Karpas-422 (cell line): ENCODE measurements at regions not wholly inside any gene's neighbourhood (a gene's known extent, or its start where the extent isn't known, plus 50 kb on each side); places are given as distances from the start of the nearest gene placed in this dataset.

Source experiments
- DNase-seq: peaks from one replicate; pipeline ENCODE4 v3.0.0-alpha.2; 2015
- H2AFZ ChIP-seq: fragments of 200-600 bp; sonication (generic); 2 replicates; pipeline ENCODE4 v1.6.1; 2014; ENCODE audit warnings: antibody characterized with exemption, low read length, mixed read lengths
- H3K27ac ChIP-seq: fragments of 200-600 bp; sonication (generic); 2 replicates; pipeline ENCODE4 v1.5.1; 2014; ENCODE audit warnings: mild to moderate bottlenecking, low read length, moderate library complexity
- H3K27me3 ChIP-seq: fragments of 200-600 bp; sonication (generic); 2 replicates; pipeline ENCODE4 v1.6.1; 2014; ENCODE audit warnings: low read length, mixed read lengths
- H3K36me3 ChIP-seq: fragments of 200-600 bp; sonication (generic); 2 replicates; pipeline ENCODE4 v1.6.1; 2014; ENCODE audit warnings: low read length, mixed read lengths; ENCODE audit not compliant: insufficient read depth
- H3K4me1 ChIP-seq: fragments of 200-600 bp; sonication (generic); 2 replicates; pipeline ENCODE4 v1.6.1; 2014; ENCODE audit warnings: mild to moderate bottlenecking, low read length, mixed read lengths
- H3K4me2 ChIP-seq: fragments of 200-600 bp; sonication (generic); 2 replicates; pipeline ENCODE4 v1.6.1; 2014; ENCODE audit warnings: low read length, low read depth, mild to moderate bottlenecking; ENCODE audit not compliant: poor library complexity, severe bottlenecking
- H3K4me3 ChIP-seq: fragments of 200-600 bp; sonication (generic); 2 replicates; pipeline ENCODE4 v1.5.1; 2014; ENCODE audit warnings: mild to moderate bottlenecking, antibody characterized with exemption, low read length, mixed read lengths
- H3K79me2 ChIP-seq: fragments of 200-600 bp; sonication (generic); 2 replicates; pipeline ENCODE4 v1.6.1; 2014; ENCODE audit warnings: mild to moderate bottlenecking, low read length, mixed read lengths
- H3K9ac ChIP-seq: fragments of 200-600 bp; sonication (generic); 2 replicates; pipeline ENCODE4 v1.6.0; 2014; ENCODE audit warnings: low read length
- H3K9me2 ChIP-seq: fragments of 200-600 bp; sonication (generic), shearing (Covaris generic); replicated peaks from 2 replicates; pipeline ENCODE4 v1.6.0; 2014; ENCODE audit warnings: mild to moderate bottlenecking, low read length, moderate library complexity; ENCODE audit not compliant: insufficient read depth
- H3K9me3 ChIP-seq: fragments of 300-700, 200-600 bp; sonication (generic); 2 replicates; pipeline ENCODE4 v1.6.1; 2014; ENCODE audit warnings: low read length, mixed read lengths
- H4K20me1 ChIP-seq: fragments of 200-600 bp; sonication (generic); 2 replicates; pipeline ENCODE4 v1.6.1; 2014; ENCODE audit warnings: mild to moderate bottlenecking, antibody characterized with exemption, low read length, low read depth; ENCODE audit not compliant: insufficient read depth

DNA sequence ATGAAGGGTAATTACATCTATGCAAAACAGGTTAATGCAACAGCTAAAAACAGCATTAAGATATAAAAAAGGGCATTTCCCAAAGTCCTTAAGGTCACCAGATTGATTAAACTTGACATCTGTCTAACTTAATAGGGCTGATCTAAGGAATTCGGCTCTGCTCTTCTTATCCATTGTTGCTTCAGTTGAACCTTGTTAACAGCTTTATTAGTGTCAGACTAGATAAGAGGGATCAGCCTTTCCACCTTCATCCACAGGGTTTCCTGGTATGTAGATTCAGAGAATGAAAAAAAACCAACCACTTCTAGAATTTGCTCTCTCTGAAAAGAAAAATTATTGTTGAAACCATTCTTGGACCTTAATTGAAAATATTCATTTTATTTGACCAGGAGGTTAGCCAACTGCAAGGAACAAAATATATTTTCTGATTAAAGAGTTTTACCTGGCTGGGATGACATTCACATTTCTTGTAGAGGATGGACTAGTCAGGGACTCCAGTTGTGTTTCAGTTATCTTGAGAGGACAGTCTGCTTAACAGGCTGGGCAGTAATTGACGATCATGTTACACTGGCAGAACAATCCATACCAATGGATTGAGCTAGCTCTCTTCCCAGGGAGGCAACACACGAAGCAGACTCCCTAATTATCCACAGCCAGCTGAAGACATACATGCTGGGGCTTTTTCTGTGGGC lies 357.4 kb upstream of the ACVR2A start:
- Histone ChIP-seq H3K36me3 (no peaks in the 10 kb centered on the region), H2AFZ (no peak overlapping the region), H3K79me2 (no peaks in the 10 kb centered on the region), H3K27ac (no peak overlapping the region), H4K20me1 (no peaks in the 10 kb centered on the region), H3K27me3 (0 out of 2 replicates have a peak, but pooled peaks cover 3% of the 10 kb centered on the region), H3K9me3 (no peaks in the 10 kb centered on the region), H3K4me2 (no peak overlapping the region), H3K9me2 (no peaks in the 10 kb centered on the region), H3K9ac (no peak overlapping the region), H3K4me3 (no peak overlapping the region), H3K4me1 (no peaks in the 10 kb centered on the region)
- no peak for DNase-seq

DNA sequence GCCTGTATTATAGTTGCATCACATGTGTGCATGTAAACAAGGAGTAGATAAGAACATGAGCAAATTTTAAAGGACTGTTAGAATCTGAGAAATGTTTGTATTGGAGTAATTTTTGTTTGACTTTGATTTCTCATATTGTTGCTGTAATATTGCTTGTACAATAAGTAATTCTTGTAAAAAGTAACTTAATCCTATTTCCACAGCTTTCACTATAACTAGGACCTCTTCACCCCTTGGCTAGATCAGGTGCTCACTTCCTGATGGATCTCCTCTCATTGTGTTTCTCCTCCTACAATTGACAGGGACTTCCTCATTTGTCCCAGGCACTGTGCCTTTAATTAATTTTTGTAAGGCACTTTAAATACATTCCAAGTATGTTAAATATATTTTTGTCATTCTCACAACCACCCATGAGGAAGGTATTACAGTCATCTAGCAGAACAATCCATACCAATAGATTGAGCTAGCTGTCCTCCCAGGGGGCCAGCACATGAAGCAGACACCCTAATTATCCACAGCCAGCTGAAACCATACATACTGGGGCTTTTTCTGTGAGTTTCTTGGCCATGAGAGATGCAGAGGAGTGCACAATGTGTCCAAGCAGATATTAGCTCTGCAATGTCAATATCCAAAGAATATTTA lies 359.5 kb upstream of the ACVR2A start:
- Histone ChIP-seq H4K20me1 (no peaks in the 10 kb centered on the region), H3K9me2 (no peaks in the 10 kb centered on the region), H3K4me2 (no peak overlapping the region), H3K9ac (no peak overlapping the region), H3K79me2 (no peaks in the 10 kb centered on the region), H3K27me3 (0 out of 2 replicates have a peak, but pooled peaks cover 2% of the 10 kb centered on the region), H2AFZ (no peak overlapping the region), H3K27ac (no peak overlapping the region), H3K4me3 (no peak overlapping the region), H3K9me3 (no peaks in the 10 kb centered on the region), H3K4me1 (no peaks in the 10 kb centered on the region), H3K36me3 (no peaks in the 10 kb centered on the region)
- DNase-seq: no peak

DNA sequence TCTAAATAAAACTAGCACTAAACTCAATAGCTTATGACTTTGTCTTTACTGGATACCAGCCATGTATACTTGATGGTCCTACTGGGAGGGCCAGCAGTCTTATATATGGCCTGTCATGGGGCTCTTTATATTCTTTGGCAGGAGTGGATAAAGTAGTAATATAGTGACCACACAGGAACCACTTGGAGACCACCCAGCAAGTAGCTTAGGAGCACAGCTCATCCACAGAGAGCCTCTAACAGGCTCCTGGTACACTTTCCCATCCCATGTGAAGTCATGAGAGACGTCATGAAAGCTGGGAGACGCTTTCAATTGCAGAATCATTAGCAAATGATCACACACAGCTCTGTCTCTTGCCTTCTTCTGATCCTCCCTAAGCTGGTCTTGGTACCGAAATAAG lies 360.9 kb upstream of the ACVR2A start:
- Histone ChIP-seq H3K9me3 (no peaks in the 10 kb centered on the region), H3K79me2 (no peaks in the 10 kb centered on the region), H4K20me1 (no peaks in the 10 kb centered on the region), H3K36me3 (no peaks in the 10 kb centered on the region), H3K4me2 (no peak overlapping the region), H3K27me3 (no peaks in the 10 kb centered on the region), H3K4me3 (no peak overlapping the region), H3K27ac (no peak overlapping the region), H3K4me1 (no peaks in the 10 kb centered on the region), H3K9me2 (no peaks in the 10 kb centered on the region), H3K9ac (no peak overlapping the region), H2AFZ (no peak overlapping the region)
- no peak for DNase-seq

DNA sequence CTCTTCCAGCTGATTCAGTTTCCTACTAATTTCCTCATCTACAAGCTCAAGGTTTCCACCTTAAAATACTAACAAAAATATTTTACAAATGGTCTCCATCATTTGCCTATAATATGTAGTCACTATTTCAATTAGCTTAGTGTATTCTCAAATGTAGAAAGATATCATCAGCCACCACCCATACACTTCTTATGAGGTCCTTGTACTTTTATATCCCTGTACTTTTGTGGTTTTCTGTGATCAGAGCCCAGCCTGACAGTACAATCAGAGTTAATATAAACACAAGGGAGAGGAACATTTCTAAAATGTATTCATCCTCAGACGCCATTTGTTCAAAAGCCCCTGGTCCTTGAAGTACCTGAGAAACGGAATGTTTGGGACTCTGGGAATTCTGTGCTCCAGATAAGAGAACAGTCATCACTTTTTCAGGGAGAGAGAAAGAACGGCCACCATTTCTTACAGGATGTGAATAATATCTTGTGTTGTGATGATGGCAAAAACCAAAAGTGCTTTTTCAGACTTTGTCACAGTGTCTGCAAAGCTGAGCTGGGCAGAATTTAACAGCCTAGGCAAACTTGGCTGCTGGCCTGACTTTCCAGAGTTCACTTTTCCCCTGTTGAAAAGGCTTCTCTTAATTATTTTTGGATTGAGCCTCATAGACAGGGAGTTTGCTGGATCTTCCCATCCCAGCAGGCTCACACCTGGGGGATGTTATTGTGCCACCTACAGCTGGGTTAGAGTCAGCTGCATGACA lies 361.7 kb upstream of the ACVR2A start:
- no peak for DNase-seq
- Histone ChIP-seq H3K9ac (no peak overlapping the region), H3K9me2 (no peaks in the 10 kb centered on the region), H3K36me3 (no peaks in the 10 kb centered on the region), H3K27ac (no peak overlapping the region), H4K20me1 (no peaks in the 10 kb centered on the region), H3K4me3 (no peak overlapping the region), H3K27me3 (no peaks in the 10 kb centered on the region), H3K4me1 (no peaks in the 10 kb centered on the region), H2AFZ (no peak overlapping the region), H3K9me3 (no peaks in the 10 kb centered on the region), H3K4me2 (no peak overlapping the region), H3K79me2 (no peaks in the 10 kb centered on the region)

DNA sequence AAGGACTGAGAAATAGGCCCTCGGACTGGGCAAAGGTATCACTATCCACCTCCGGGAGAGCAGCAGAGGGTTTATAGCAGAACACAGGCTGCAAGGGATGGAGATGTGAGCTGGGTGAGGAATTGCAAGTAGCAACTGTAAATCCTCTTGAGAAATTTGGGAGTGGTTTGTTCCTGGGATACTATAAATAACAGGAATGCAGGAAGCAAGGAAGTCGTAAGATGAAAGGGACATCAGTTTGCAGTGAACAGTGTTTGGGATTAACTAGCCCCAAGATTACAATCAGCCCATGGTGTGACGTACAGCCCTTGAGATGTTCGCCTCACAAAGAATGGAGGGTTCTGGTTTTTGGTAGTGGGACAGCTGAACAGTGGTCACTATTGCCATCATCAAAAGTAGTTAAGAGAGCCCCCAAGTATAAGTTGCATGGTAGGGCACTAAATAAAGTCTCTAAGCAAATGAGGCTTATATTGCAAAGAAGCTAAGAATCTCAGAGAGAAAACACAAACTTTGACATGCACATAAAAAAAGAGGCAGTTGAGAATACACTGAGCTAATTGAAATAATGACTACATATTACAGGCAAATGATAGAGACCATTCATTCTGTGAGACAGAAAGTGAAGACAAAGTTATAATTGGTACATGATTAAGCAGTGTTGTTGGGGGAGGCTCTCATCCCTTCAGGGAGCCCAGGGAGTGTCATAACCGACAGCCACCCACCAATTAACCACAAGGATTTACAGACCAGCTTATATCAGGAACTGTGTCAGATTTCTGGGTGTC lies 362.5 kb upstream of the ACVR2A start:
- H3K27ac ChIP-seq: no peak overlapping the region
- H3K27me3 ChIP-seq: no peaks in the 10 kb centered on the region
- no peak for DNase-seq
- H3K9me3 ChIP-seq: no peaks in the 10 kb centered on the region
- no peak overlapping the region for H2AFZ ChIP-seq
- no peak overlapping the region for H3K4me3 ChIP-seq
- no peaks in the 10 kb centered on the region for H4K20me1 ChIP-seq
- no peaks in the 10 kb centered on the region for H3K36me3 ChIP-seq
- no peaks in the 10 kb centered on the region for H3K9me2 ChIP-seq
- no peak overlapping the region for H3K9ac ChIP-seq
- no peak overlapping the region for H3K4me2 ChIP-seq
- H3K79me2 ChIP-seq: no peaks in the 10 kb centered on the region
- H3K4me1 ChIP-seq: no peaks in the 10 kb centered on the region

DNA sequence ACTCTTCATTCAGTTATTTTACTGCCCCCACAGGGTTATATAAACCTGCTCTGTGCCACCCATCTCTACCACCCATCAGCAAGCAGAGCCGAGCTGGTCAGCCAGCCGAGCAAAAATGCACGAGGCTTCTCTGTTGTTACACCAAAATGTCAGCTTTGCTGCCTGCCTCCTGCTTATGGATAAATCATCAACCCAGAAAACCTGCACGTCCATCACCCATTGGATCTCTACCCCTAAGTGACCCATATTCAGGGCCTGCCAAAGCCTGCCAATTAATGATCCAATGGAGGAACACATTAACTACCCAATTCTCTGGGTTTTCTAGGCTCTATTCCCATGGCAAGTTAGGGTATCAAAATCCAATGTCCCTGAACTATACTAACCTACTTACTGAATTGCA lies 365.5 kb upstream of the ACVR2A start:
- Histone ChIP-seq H3K4me2 (no peak overlapping the region), H3K79me2 (no peaks in the 10 kb centered on the region), H3K4me3 (no peak overlapping the region), H3K4me1 (no peaks in the 10 kb centered on the region), H3K9me3 (no peaks in the 10 kb centered on the region), H4K20me1 (no peaks in the 10 kb centered on the region), H3K36me3 (no peaks in the 10 kb centered on the region), H3K27me3 (no peaks in the 10 kb centered on the region), H3K9ac (no peak overlapping the region), H2AFZ (no peak overlapping the region), H3K27ac (no peak overlapping the region), H3K9me2 (no peaks in the 10 kb centered on the region)
- DNase-seq: no peak

DNA sequence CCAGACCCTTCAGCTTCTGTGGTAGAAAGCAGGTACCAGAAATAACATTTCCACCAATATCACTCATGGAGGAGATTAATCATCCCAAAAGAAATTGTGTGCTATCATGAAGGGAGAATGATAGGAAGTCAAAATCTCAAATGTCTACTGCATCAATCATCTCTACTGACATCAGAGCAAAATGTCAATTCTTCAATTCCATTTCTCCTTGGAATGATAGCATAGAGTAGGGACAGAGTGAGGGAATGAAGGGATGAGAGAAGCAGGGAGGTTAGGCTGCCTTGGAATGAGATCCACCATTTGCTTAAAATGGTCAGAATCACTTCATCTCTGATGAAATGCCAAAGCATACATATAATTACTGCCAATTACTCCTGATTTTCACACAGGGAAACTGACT lies 371.8 kb upstream of the ACVR2A start:
- no peak overlapping the region for H2AFZ ChIP-seq
- H3K9me3 ChIP-seq: no peaks in the 10 kb centered on the region
- H3K4me1 ChIP-seq: no peaks in the 10 kb centered on the region
- H3K9ac ChIP-seq: no peak overlapping the region
- H3K79me2 ChIP-seq: no peaks in the 10 kb centered on the region
- no peak overlapping the region for H3K4me3 ChIP-seq
- no peaks in the 10 kb centered on the region for H3K36me3 ChIP-seq
- H4K20me1 ChIP-seq: no peaks in the 10 kb centered on the region
- DNase-seq: no peak
- no peak overlapping the region for H3K4me2 ChIP-seq
- no peak overlapping the region for H3K27ac ChIP-seq
- no peaks in the 10 kb centered on the region for H3K9me2 ChIP-seq
- H3K27me3 ChIP-seq: no peaks in the 10 kb centered on the region

DNA sequence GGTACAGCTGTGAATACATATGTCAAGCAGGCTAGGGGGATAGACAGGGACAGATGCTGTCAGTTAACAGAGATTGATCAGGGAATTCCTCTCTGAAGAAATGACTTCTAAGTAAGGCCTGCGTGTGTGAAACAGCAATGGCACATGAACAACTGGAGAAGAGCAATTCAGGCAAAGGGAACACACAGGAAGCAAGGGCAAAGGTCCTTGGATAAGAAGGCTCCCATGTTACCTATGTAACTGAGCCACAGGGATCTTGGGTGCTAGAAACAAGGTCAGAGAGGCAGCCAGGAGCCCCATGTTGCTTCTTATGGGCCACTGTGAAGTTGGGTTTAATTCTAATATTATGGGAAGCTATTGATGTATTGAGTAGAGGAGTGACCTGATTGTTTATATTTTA lies 373.7 kb upstream of the ACVR2A start:
- no peaks in the 10 kb centered on the region for H3K9me2 ChIP-seq
- H3K79me2 ChIP-seq: no peaks in the 10 kb centered on the region
- no peak overlapping the region for H3K27ac ChIP-seq
- no peak overlapping the region for H3K4me3 ChIP-seq
- H3K36me3 ChIP-seq: no peaks in the 10 kb centered on the region
- H3K9me3 ChIP-seq: no peaks in the 10 kb centered on the region
- no peak overlapping the region for H3K9ac ChIP-seq
- no peak overlapping the region for H2AFZ ChIP-seq
- no peaks in the 10 kb centered on the region for H4K20me1 ChIP-seq
- DNase-seq: no peak
- H3K4me1 ChIP-seq: no peaks in the 10 kb centered on the region
- H3K4me2 ChIP-seq: no peak overlapping the region
- H3K27me3 ChIP-seq: no peaks in the 10 kb centered on the region
